HL-60 (cell line): ENCODE measurements at regions not wholly inside any gene's neighbourhood (a gene's known extent, or its start where the extent isn't known, plus 50 kb on each side); places are given as distances from the start of the nearest gene placed in this dataset.

ENCODE experiments used
- DNase-seq, 2 experiments: peaks; one replicate each; pipeline ENCODE4 v3.0.0-alpha.2; 2010 to 2020; ENCODE audit warnings: low read depth in 1 of 2, low spot score in 1 of 2
- H3K27ac ChIP-seq: fragments of 250-450 bp; sonication (Bioruptor Pico); replicated peaks from 2 replicates; pipeline ENCODE4 v1.5.1; 2020; ENCODE audit warnings: mild to moderate bottlenecking, moderate library complexity
- H3K27me3 ChIP-seq: fragments of 250-450 bp; sonication (Bioruptor Pico); 2 replicates; pipeline ENCODE4 v1.5.1; 2021; ENCODE audit warnings: mild to moderate bottlenecking, moderate library complexity; ENCODE audit not compliant: insufficient read depth, poor library complexity, severe bottlenecking
- H3K4me3 ChIP-seq: replicated peaks from 2 replicates; pipeline ENCODE4 v1.5.1; 2011; ENCODE audit warnings: mild to moderate bottlenecking, control low read depth, low read length; ENCODE audit not compliant: insufficient read depth
- GABPA ChIP-seq: IDR thresholded peaks from 2 replicates; pipeline ENCODE4 v1.6.1; 2012; ENCODE audit warnings: low read depth
- POLR2AphosphoS5 ChIP-seq: IDR thresholded peaks from 2 replicates; pipeline ENCODE4 v1.6.1; 2012; ENCODE audit warnings: low read depth
- SPI1 ChIP-seq: IDR thresholded peaks from 2 replicates; pipeline ENCODE4 v1.6.1; 2012; ENCODE audit warnings: low read depth, mild to moderate bottlenecking, borderline replicate concordance
- TF ChIP-seq, protein P1 (sequence below): IDR thresholded peaks from one replicate; pipeline ENCODE4 v1.5.1; 2011; ENCODE audit warnings: low read length, control low read depth, inconsistent platforms; ENCODE audit not compliant: insufficient read depth
- TF ChIP-seq, protein P2 (sequence below): IDR thresholded peaks from 2 replicates; pipeline ENCODE4 v1.6.1; 2012; ENCODE audit warnings: low read depth; ENCODE audit not compliant: insufficient replicate concordance

DNA sequence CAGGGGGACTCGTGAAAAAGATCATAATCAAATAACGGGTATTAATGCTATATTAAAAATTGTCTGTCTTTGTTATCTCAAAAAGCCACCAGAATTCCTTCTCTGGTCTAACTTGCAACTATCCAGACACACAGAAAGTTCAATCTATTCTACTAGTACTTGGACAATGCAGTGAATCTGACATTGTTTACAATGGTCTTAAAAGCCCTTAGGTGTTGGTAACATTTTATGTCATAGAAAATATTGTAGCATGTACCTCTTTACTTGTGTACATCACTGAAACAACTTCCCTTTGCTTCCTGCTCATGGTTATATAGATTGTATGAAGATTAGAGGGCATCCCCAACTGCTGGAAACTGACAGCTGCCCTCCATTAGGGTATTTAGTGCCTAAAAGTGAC is 71.1 kb upstream of the PPP3CA start:
- no peaks in the 10 kb centered on the region for H3K27me3 ChIP-seq
- no peak overlapping the region for H3K4me3 ChIP-seq
- H3K27ac ChIP-seq: no peak overlapping the region
- TF ChIP-seq SPI1: no peak
- TF ChIP-seq, protein P1, sequence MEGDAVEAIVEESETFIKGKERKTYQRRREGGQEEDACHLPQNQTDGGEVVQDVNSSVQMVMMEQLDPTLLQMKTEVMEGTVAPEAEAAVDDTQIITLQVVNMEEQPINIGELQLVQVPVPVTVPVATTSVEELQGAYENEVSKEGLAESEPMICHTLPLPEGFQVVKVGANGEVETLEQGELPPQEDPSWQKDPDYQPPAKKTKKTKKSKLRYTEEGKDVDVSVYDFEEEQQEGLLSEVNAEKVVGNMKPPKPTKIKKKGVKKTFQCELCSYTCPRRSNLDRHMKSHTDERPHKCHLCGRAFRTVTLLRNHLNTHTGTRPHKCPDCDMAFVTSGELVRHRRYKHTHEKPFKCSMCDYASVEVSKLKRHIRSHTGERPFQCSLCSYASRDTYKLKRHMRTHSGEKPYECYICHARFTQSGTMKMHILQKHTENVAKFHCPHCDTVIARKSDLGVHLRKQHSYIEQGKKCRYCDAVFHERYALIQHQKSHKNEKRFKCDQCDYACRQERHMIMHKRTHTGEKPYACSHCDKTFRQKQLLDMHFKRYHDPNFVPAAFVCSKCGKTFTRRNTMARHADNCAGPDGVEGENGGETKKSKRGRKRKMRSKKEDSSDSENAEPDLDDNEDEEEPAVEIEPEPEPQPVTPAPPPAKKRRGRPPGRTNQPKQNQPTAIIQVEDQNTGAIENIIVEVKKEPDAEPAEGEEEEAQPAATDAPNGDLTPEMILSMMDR: no peak
- TF ChIP-seq, protein P2, sequence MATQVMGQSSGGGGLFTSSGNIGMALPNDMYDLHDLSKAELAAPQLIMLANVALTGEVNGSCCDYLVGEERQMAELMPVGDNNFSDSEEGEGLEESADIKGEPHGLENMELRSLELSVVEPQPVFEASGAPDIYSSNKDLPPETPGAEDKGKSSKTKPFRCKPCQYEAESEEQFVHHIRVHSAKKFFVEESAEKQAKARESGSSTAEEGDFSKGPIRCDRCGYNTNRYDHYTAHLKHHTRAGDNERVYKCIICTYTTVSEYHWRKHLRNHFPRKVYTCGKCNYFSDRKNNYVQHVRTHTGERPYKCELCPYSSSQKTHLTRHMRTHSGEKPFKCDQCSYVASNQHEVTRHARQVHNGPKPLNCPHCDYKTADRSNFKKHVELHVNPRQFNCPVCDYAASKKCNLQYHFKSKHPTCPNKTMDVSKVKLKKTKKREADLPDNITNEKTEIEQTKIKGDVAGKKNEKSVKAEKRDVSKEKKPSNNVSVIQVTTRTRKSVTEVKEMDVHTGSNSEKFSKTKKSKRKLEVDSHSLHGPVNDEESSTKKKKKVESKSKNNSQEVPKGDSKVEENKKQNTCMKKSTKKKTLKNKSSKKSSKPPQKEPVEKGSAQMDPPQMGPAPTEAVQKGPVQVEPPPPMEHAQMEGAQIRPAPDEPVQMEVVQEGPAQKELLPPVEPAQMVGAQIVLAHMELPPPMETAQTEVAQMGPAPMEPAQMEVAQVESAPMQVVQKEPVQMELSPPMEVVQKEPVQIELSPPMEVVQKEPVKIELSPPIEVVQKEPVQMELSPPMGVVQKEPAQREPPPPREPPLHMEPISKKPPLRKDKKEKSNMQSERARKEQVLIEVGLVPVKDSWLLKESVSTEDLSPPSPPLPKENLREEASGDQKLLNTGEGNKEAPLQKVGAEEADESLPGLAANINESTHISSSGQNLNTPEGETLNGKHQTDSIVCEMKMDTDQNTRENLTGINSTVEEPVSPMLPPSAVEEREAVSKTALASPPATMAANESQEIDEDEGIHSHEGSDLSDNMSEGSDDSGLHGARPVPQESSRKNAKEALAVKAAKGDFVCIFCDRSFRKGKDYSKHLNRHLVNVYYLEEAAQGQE: no peak
- TF ChIP-seq GABPA: no peak
- no peak for TF ChIP-seq POLR2AphosphoS5
- no peak for DNase-seq

DNA sequence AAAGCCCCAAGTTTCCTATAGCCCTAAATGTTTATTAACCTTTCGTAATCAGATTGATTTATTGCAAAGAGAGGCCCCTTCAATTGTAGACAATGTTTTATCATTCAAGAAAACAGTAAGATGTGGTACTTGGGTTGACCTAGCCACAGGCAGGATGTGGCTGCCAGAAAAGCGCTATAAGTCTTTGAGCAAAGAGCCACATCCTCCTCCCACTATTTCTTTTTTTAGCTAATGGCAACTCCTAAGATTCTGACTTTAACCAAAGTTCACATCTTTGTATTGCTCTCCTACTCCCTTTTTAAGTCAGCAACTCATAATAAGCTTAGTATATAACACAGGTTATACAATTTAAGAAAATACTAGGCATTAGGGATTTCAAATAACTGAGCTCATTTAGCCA is 70.7 kb upstream of the PPP3CA start:
- TF ChIP-seq, protein P2: no peak
- TF ChIP-seq, protein P1: no peak
- TF ChIP-seq GABPA (no peak), SPI1 (no peak), POLR2AphosphoS5 (no peak)
- H3K27me3 ChIP-seq: no peaks in the 10 kb centered on the region
- H3K27ac ChIP-seq: no peak overlapping the region
- H3K4me3 ChIP-seq: no peak overlapping the region
- DNase-seq: no peak

DNA sequence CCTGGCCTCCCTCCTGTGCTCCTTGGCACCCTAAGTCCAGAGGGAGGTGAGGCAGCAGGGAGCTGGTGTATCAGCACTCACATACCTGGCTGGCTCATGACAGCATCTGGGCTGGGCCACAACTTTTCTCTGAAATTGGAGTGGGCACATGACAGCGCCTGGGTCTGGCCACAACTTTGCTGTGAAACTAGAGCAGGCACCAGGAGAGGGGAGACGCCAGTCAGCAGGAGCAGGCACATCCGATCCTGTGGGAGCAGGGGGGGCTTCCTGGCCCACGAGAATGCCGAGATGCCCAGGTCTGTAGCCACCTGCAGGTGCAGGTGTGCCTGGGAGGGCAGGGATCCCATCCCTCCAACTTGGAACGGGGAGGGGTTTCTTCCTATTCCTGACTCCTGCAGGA is 69.7 kb upstream of the PPP3CA start:
- TF ChIP-seq SPI1: no peak
- TF ChIP-seq POLR2AphosphoS5: no peak
- no peak for TF ChIP-seq GABPA
- TF ChIP-seq, protein P2: no peak
- TF ChIP-seq, protein P1: no peak
- DNase-seq: no peak
- H3K27ac ChIP-seq: no peak overlapping the region
- H3K27me3 ChIP-seq: no peaks in the 10 kb centered on the region
- H3K4me3 ChIP-seq: no peak overlapping the region
